Sigmoid colon (tissue), 6 donors: ENCODE measurements at regions not wholly inside any gene's neighbourhood (a gene's known extent, or its start where the extent isn't known, plus 50 kb on each side); places are given as distances from the start of the nearest gene placed in this dataset.
"Not testable (repeated sequence)": the region's sequence is repeated elsewhere in the genome, so short reads cannot be mapped to it uniquely, and the experiment has no call there.

ENCODE experiments used
- DNase-seq: peaks from one replicate; pipeline ENCODE4 v3.0.0-alpha.2; 2019
- H3K27ac ChIP-seq, 4 donors: fragments of 200-600 bp; sonication (generic); one replicate each; pipeline ENCODE4 v1.5.1; 2016 to 2019; ENCODE audit warnings: mild to moderate bottlenecking in 1 of 4
- H3K27me3 ChIP-seq, 3 donors: fragments of 200-600 bp; sonication (generic); one replicate each; pipeline ENCODE4 v1.5.1; 2019; ENCODE audit warnings: mild to moderate bottlenecking in 1 of 3
- H3K36me3 ChIP-seq, 4 donors: fragments of 200-600 bp; sonication (generic); one replicate each; pipeline ENCODE4 v1.5.1; 2016 to 2019
- H3K4me1 ChIP-seq, 4 donors: fragments of 200-600 bp; sonication (generic); one replicate each; pipeline ENCODE4 v1.5.1; 2017 to 2019
- H3K4me3 ChIP-seq, 4 donors: fragments of 200-600 bp; sonication (generic); one replicate each; pipeline ENCODE4 v1.5.1; 2017 to 2019; ENCODE audit warnings: mild to moderate bottlenecking in 2 of 4, moderate library complexity in 1 of 4
- H3K9me3 ChIP-seq, 4 donors: fragments of 200-600 bp in 3 of 4; sonication (generic) in 3 of 4; one replicate each; pipeline versions ENCODE4 v1.5.1 to v1.6.1; 2013 to 2019
- EP300 ChIP-seq, 4 donors: sonication (generic); formaldehyde crosslinking; IDR thresholded peaks; one replicate each; pipeline ENCODE4 v1.6.1; 2017; ENCODE audit warnings: antibody characterized with exemption in 4 of 4
- POLR2A ChIP-seq, 2 donors: fragments of 450-650 bp; IDR thresholded peaks; one replicate each; pipeline ENCODE4 v1.6.1; 2016; ENCODE audit warnings: antibody characterized with exemption in 2 of 2, mild to moderate bottlenecking in 2 of 2, moderate library complexity in 2 of 2
- POLR2AphosphoS5 ChIP-seq, 4 donors: sonication (generic); formaldehyde crosslinking; IDR thresholded peaks; one replicate each; pipeline ENCODE4 v1.6.1; 2017; ENCODE audit warnings: antibody characterized with exemption in 4 of 4
- WGBS, 2 donors: extraction: QIAGEN DNeasy Blood & Tissue Kit; methylation state at CpG; one replicate each; pipeline ENCODE4 v1.1.7; 2013; 5-methylcytosine and 5-hydroxymethylcytosine counted together
- intact Hi-C: fragments of 100-400 bp; cut with DNase I; formaldehyde crosslinking; loops from one replicate; pipeline ENCODE4 v1.15.1; 2023
- TF ChIP-seq, protein P1 (sequence below), 4 experiments: fragments of 450-650 bp in 3 of 4; fragments of 200-600 bp in 1 of 4; IDR thresholded peaks; one replicate each; pipeline ENCODE4 v1.5.1; 2016 to 2019; ENCODE audit warnings: antibody characterized with exemption in 4 of 4, mild to moderate bottlenecking in 3 of 4, moderate library complexity in 2 of 4
- donor health status: healthy with polysubstance abuse.
- donor health status: healthy.

DNA sequence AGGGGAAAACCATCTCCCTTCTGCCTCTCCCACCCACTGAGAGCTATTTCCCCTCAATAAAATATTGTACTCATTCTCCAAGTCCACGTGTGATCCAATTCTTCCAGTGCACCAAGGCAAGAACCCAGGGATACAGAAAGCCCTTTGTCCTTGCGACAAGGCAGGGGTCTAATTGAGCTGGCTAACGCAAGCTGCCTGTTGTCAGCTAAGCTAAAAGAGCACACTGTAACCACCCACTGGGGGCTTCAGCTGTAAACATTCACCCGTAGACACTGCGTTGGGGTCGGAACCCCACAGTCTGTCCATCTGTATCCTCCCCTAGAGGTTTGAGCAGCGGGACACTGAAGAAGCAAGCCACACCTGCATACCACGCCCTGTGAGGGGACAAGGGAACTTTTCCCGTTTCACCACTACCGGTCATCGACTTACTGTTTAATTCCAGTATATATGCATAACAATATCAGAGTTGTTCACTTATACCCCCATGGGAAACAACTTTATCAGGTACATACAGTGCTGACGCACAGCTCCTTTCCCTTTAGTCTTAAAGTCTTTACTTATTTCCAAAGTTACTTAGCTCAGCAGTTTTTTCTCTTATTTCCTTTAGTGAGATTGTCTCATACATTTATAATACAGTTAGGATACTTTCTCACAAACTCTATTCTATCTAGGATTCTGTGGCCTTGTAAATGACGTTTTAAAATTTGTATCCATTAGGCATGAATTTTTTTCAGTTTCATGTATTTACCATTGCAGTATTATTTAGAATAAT lies 721.6 kb downstream of the ANKRD7 start:
- no peak for DNase-seq
- no peaks in the 10 kb centered on the region for H3K4me1 ChIP-seq
- intact Hi-C loops = no loop called here
- H3K27ac ChIP-seq = no peak overlapping the region
- 86 to 90% methylated on average over 13 of the region's 13 CpGs for WGBS, 2 donors
- H3K9me3 ChIP-seq = no peaks in the 10 kb centered on the region
- no peaks in the 10 kb centered on the region for H3K36me3 ChIP-seq
- TF ChIP-seq, protein P1, sequence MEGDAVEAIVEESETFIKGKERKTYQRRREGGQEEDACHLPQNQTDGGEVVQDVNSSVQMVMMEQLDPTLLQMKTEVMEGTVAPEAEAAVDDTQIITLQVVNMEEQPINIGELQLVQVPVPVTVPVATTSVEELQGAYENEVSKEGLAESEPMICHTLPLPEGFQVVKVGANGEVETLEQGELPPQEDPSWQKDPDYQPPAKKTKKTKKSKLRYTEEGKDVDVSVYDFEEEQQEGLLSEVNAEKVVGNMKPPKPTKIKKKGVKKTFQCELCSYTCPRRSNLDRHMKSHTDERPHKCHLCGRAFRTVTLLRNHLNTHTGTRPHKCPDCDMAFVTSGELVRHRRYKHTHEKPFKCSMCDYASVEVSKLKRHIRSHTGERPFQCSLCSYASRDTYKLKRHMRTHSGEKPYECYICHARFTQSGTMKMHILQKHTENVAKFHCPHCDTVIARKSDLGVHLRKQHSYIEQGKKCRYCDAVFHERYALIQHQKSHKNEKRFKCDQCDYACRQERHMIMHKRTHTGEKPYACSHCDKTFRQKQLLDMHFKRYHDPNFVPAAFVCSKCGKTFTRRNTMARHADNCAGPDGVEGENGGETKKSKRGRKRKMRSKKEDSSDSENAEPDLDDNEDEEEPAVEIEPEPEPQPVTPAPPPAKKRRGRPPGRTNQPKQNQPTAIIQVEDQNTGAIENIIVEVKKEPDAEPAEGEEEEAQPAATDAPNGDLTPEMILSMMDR (IDR thresholded peaks at IDR 0.05) = no peak
- no peak for TF ChIP-seq POLR2A (IDR thresholded peaks at IDR 0.05)
- TF ChIP-seq POLR2AphosphoS5 (IDR thresholded peaks at IDR 0.05) = no peak
- no peak for TF ChIP-seq EP300 (IDR thresholded peaks at IDR 0.05)
- no peak overlapping the region for H3K4me3 ChIP-seq
- no peaks in the 10 kb centered on the region for H3K27me3 ChIP-seq

GRCh38 chr7:118948508-118948907 lies 724.0 kb downstream of the ANKRD7 start:
- Histone ChIP-seq H3K27ac (no peak overlapping the region), H3K36me3 (no peaks in the 10 kb centered on the region), H3K27me3 (no peaks in the 10 kb centered on the region), H3K4me1 (no peaks in the 10 kb centered on the region), H3K9me3 (no peaks in the 10 kb centered on the region), H3K4me3 (no peak overlapping the region)
- no peak for DNase-seq
- TF ChIP-seq, protein P1 (IDR thresholded peaks at IDR 0.05) = no peak
- TF ChIP-seq POLR2AphosphoS5 (IDR thresholded peaks at IDR 0.05) (no peak), EP300 (IDR thresholded peaks at IDR 0.05) (no peak), POLR2A (IDR thresholded peaks at IDR 0.05) (no peak)
- intact Hi-C loops = no loop called here

DNA sequence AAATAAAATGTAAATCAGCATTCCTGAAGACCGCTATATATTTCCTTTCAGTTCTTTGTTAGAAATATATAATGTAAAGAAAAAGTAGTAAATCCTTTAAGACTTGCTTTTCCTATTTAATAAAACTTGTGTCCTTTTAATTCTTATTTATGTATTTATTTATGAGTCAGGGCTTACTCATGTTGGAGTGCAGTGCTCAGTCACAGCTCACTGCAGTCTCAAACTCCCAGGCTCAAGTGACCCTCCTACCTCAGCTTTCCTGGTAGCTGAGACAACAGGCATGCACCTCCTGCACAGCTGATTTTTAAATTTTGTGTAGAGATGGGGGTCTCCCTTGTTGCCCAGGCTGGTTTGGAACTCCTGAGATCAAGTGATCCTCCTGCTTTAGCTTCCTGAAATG lies 724.5 kb downstream of the ANKRD7 start:
- Histone ChIP-seq H3K4me1 (no peaks in the 10 kb centered on the region), H3K9me3 (no peaks in the 10 kb centered on the region), H3K36me3 (no peaks in the 10 kb centered on the region), H3K27ac (no peak overlapping the region), H3K4me3 (no peak overlapping the region), H3K27me3 (no peaks in the 10 kb centered on the region)
- 71 to 83% methylated on average over 1 of the region's 1 CpG for WGBS, 2 donors
- TF ChIP-seq, protein P1 (IDR thresholded peaks at IDR 0.05) = no peak
- no peak for TF ChIP-seq EP300 (IDR thresholded peaks at IDR 0.05)
- no peak for TF ChIP-seq POLR2AphosphoS5 (IDR thresholded peaks at IDR 0.05)
- intact Hi-C loops = no loop called here
- DNase-seq = no peak

DNA sequence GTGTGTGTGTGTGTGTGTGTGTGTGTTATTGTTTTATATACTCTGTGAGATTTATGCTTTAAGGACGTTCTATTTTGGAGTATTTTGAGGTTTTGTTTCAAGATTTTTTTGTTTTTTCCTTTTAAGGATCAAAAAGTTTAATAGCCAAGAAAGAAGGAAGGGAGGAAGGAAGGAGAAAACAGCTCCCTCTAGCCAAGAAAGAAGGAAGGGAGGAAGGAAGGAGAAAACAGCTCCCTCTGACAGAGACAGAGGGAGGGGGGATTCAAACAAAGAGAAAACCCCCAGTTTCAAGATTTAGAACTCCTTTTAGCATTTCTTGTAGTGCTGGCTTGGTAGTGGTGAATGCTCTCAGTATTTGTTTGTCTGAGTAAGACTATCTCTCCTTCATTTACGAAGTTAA lies 731.8 kb downstream of the ANKRD7 start:
- H3K4me3 ChIP-seq, H3K36me3 ChIP-seq, H3K4me1 ChIP-seq, intact Hi-C loops, H3K27ac ChIP-seq, H3K27me3 ChIP-seq, DNase-seq, H3K9me3 ChIP-seq: not testable (repeated sequence)
- 51 to 73% methylated on average over 2 of the region's 2 CpGs for WGBS, 2 donors

- no peaks in the 10 kb centered on the region for H3K27me3 ChIP-seq
- DNase-seq = no peak
- intact Hi-C loops = no loop called here
- no peaks in the 10 kb centered on the region for H3K9me3 ChIP-seq
- TF ChIP-seq EP300 (IDR thresholded peaks at IDR 0.05) (no peak), POLR2A (IDR thresholded peaks at IDR 0.05) (no peak), POLR2AphosphoS5 (IDR thresholded peaks at IDR 0.05) (no peak)
- TF ChIP-seq, protein P1 (IDR thresholded peaks at IDR 0.05) = no peak
- 36 to 47% methylated on average over 1 of the region's 1 CpG for WGBS, 2 donors
- no peaks in the 10 kb centered on the region for H3K4me1 ChIP-seq
- no peak overlapping the region for H3K27ac ChIP-seq
- no peak overlapping the region for H3K4me3 ChIP-seq
- no peaks in the 10 kb centered on the region for H3K36me3 ChIP-seq
Observed at GRCh38 chr7:118969370-118969769, 744.9 kb downstream of the ANKRD7 start.
